HFFc6 (cell line): ENCODE measurements at regions not wholly inside any gene's neighbourhood (a gene's known extent, or its start where the extent isn't known, plus 50 kb on each side); places are given as distances from the start of the nearest gene placed in this dataset.

ENCODE experiments used
- DNase-seq: peaks from one replicate; pipeline ENCODE4 v3.0.0-alpha.2; 2018
- H3K27ac Mint-ChIP-seq: 2 replicates; pipeline ENCODE4 v1.8.0; 2020; ENCODE audit warnings: mild to moderate bottlenecking, mixed read lengths
- H3K27me3 Mint-ChIP-seq: 2 replicates; pipeline ENCODE4 v1.8.0; 2021; ENCODE audit warnings: mild to moderate bottlenecking, moderate library complexity, mixed read lengths; ENCODE audit not compliant: insufficient read depth
- H3K36me3 Mint-ChIP-seq: 2 replicates; pipeline ENCODE4 v1.8.0; 2021; ENCODE audit warnings: low read depth, mixed read lengths
- H3K4me1 Mint-ChIP-seq: 2 replicates; pipeline ENCODE4 v1.8.0; 2020; ENCODE audit warnings: low read depth, mixed read lengths
- H3K4me3 Mint-ChIP-seq: 2 replicates; pipeline ENCODE4 v1.8.0; 2020; ENCODE audit warnings: mild to moderate bottlenecking, moderate library complexity, mixed read lengths
- H3K9me3 Mint-ChIP-seq: 2 replicates; pipeline ENCODE4 v1.8.0; 2020; ENCODE audit warnings: mild to moderate bottlenecking, mixed read lengths
- CTCF ChIP-seq: fragments of 200-600 bp; sonication (generic); IDR thresholded peaks from 2 replicates; pipeline ENCODE4 v1.5.0; 2021; ENCODE audit warnings: antibody characterized with exemption, mild to moderate bottlenecking

DNA sequence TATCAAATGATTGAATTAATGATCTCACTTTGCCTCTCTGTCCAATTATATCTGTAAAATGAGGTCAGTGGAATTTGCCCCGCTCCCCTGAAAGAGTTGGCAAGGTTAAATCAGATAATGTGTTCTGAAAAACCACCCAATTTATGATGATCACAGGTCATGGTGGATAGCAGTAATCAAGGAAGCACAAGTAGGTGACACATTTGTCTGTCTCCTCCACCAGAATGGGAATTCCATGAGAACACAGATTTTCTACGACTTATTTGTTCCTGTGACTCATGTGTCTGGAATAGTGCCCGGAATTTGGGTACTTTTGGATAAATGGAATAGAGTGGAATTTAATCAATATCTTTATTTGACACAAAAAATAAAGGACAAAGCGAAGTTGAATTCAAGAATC, 220.9 kb upstream of the SUCLG2 start:
- Mint-ChIP-seq H3K27me3 (no peaks in the 10 kb centered on the region), H3K4me3 (peak overlapping the region; percentile 14; the same call in 1 of the 2 replicates), H3K9me3 (peaks cover 4% of the 10 kb centered on the region; the same call in 1 of the 2 replicates), H3K4me1 (peaks cover 21% of the 10 kb centered on the region), H3K27ac (peak overlapping the region; percentile 20; the same call in 1 of the 2 replicates), H3K36me3 (no peaks in the 10 kb centered on the region)
- DNase-seq: no peak
- TF ChIP-seq CTCF: no peak

GRCh38 chr3:67870477-67870876, 216.1 kb upstream of the SUCLG2 start:
- no peak for DNase-seq
- Mint-ChIP-seq H3K9me3 (peaks cover 17% of the 10 kb centered on the region), H3K27ac (no peak overlapping the region), H3K36me3 (peaks cover 6% of the 10 kb centered on the region), H3K4me1 (peaks cover 8% of the 10 kb centered on the region), H3K4me3 (no peak overlapping the region), H3K27me3 (no peaks in the 10 kb centered on the region; the same call in 1 of the 2 replicates)
- TF ChIP-seq CTCF: no peak

GRCh38 chr3:67866571-67866970, 212.2 kb upstream of the SUCLG2 start:
- peaks cover 6% of the 10 kb centered on the region for H3K36me3 Mint-ChIP-seq
- no peak overlapping the region for H3K27ac Mint-ChIP-seq
- no peak overlapping the region for H3K4me3 Mint-ChIP-seq
- TF ChIP-seq CTCF: no peak
- peaks cover 14% of the 10 kb centered on the region for H3K9me3 Mint-ChIP-seq
- H3K27me3 Mint-ChIP-seq: no peaks in the 10 kb centered on the region; the same call in 1 of the 2 replicates
- no peaks in the 10 kb centered on the region; the same call in 1 of the 2 replicates for H3K4me1 Mint-ChIP-seq
- DNase-seq: no peak

DNA sequence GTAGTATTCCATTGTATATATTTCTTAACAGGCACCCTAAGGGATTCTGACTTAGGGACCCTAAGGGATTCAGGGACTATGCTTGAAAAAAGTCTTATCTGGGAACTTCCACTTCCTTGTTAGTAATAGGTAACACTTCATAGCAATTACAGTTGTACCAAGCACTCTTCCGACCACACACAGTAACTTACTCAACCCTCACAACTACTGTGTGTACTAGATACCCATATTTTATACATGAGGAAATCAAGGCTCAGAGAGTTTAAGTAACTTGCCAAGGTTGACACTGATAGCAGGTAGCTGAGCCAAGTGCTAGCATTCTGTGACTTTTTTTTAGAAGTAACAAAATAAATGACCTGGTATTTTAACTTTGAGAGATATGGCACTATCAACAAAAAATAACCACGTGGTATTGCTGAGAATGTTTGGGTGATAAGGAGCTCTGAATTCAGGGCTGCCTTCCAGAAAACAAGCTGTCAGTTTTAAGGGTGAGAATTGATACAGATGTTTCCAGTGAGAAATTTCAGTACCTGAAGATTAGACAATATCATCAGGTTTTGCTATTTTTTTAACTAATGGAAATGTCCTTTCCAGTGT, 210.3 kb upstream of the SUCLG2 start:
- TF ChIP-seq CTCF: no peak
- H3K36me3 Mint-ChIP-seq: peaks cover 6% of the 10 kb centered on the region
- H3K27ac Mint-ChIP-seq: no peak overlapping the region
- DNase-seq: no peak
- no peak overlapping the region for H3K4me3 Mint-ChIP-seq
- H3K27me3 Mint-ChIP-seq: peaks cover 2% of the 10 kb centered on the region; the same call in 1 of the 2 replicates
- no peaks in the 10 kb centered on the region; the same call in 1 of the 2 replicates for H3K4me1 Mint-ChIP-seq
- H3K9me3 Mint-ChIP-seq: peaks cover 18% of the 10 kb centered on the region

GRCh38 chr3:67863869-67864268, 209.5 kb upstream of the SUCLG2 start:
- peaks cover 22% of the 10 kb centered on the region for H3K9me3 Mint-ChIP-seq
- H3K27ac Mint-ChIP-seq: no peak overlapping the region
- no peak for DNase-seq
- TF ChIP-seq CTCF: peak; percentile 65
- H3K27me3 Mint-ChIP-seq: peaks cover 2% of the 10 kb centered on the region; the same call in 1 of the 2 replicates
- H3K36me3 Mint-ChIP-seq: peaks cover 6% of the 10 kb centered on the region
- H3K4me1 Mint-ChIP-seq: peaks cover 2% of the 10 kb centered on the region; the same call in 1 of the 2 replicates
- no peak overlapping the region for H3K4me3 Mint-ChIP-seq
